Spleen (tissue), 11 donors: ENCODE measurements at regions not wholly inside any gene's neighbourhood (a gene's known extent, or its start where the extent isn't known, plus 50 kb on each side); places are given as distances from the start of the nearest gene placed in this dataset.

Experiments
- DNase-seq: peaks from one replicate; pipeline ENCODE4 v3.0.0-alpha.2; 2020
- H3K27ac ChIP-seq, 8 donors: fragments of 200-600 bp; sonication (generic) in 7 of 8; 1 replicate in 4 of 8; 2 replicates in 4 of 8; pipeline versions ENCODE4 v1.5.0 to v1.8.0; 2016 to 2021; ENCODE audit warnings: inconsistent platforms in 4 of 8, mild to moderate bottlenecking in 4 of 8, moderate library complexity in 1 of 8
- H3K27me3 ChIP-seq, 7 donors: fragments of 200-600 bp; sonication (generic) in 6 of 7; replicated peaks in 1 of 7; 1 replicate in 4 of 7; 2 replicates in 3 of 7; pipeline versions ENCODE4 v1.5.0 to v1.8.0; 2016 to 2021; ENCODE audit warnings: inconsistent platforms in 3 of 7, mild to moderate bottlenecking in 1 of 7
- H3K36me3 ChIP-seq, 6 donors: fragments of 200-600 bp; sonication (generic) in 5 of 6; 1 replicate in 4 of 6; 2 replicates in 2 of 6; pipeline versions ENCODE4 v1.5.0 to v1.8.0; 2016 to 2021; ENCODE audit warnings: inconsistent platforms in 2 of 6
- H3K4me1 ChIP-seq, 6 donors: fragments of 200-600 bp; sonication (generic) in 5 of 6; 1 replicate in 3 of 6; 2 replicates in 3 of 6; pipeline versions ENCODE4 v1.5.0 to v1.8.0; 2016 to 2021; ENCODE audit warnings: inconsistent platforms in 3 of 6
- H3K4me3 ChIP-seq, 8 donors: fragments of 200-600 bp; sonication (generic) in 7 of 8; 1 replicate in 4 of 8; 2 replicates in 4 of 8; pipeline versions ENCODE4 v1.5.0 to v1.8.0; 2016 to 2021; ENCODE audit warnings: inconsistent platforms in 4 of 8, mild to moderate bottlenecking in 4 of 8, moderate library complexity in 2 of 8
- H3K9me3 ChIP-seq, 8 donors: fragments of 200-600 bp; sonication (generic) in 7 of 8; 1 replicate in 4 of 8; 2 replicates in 4 of 8; pipeline versions ENCODE4 v1.5.0 to v1.8.0; 2016 to 2021; ENCODE audit warnings: inconsistent platforms in 4 of 8
- CTCF ChIP-seq, 11 experiments: fragments of 200-600 bp in 7 of 11; fragments of 450-650 bp in 4 of 11; sonication (generic) in 4 of 11; IDR thresholded peaks in 8 of 11; conservative IDR thresholded peaks in 3 of 11; 1 replicate in 7 of 11; 2 replicates in 4 of 11; pipeline versions ENCODE4 v1.4.0 to v1.8.0; 2016 to 2021; ENCODE audit warnings: antibody characterized with exemption in 11 of 11, inconsistent platforms in 4 of 11, mild to moderate bottlenecking in 1 of 11
- POLR2A ChIP-seq, 3 donors: fragments of 450-650 bp; IDR thresholded peaks; one replicate each; pipeline ENCODE4 v1.5.1; 2017; ENCODE audit warnings: antibody characterized with exemption in 3 of 3, mild to moderate bottlenecking in 1 of 3
- POLR2AphosphoS5 ChIP-seq, 3 donors: sonication (generic); formaldehyde crosslinking; IDR thresholded peaks; one replicate each; pipeline ENCODE4 v1.5.1; 2017; ENCODE audit warnings: antibody characterized with exemption in 3 of 3
- WGBS, 5 donors: extraction: QIAGEN DNeasy Blood & Tissue Kit in 3 of 5; methylation state at CpG; one replicate each; pipeline versions ENCODE4 v1.1.5 to v1.1.7; 2013 to 2018; 5-methylcytosine and 5-hydroxymethylcytosine counted together
- intact Hi-C: fragments of 100-400 bp; cut with DNase I; formaldehyde crosslinking; loops from one replicate; pipeline ENCODE4 v1.15.0; 2023; ENCODE audit warnings: low total_unique reads
- donor health status: healthy with polysubstance abuse.
- donor health status: DM: no; HTN: no; CAD: no; lungs with moderate emphysema.
- donor health status: DM: no; HTN: no; CAD: no.
- donor health status: Bipolar disorder and iron deficiency.
- donor health status: healthy.
- donor health status: DM: no; HTN: no; CAD: no.
- donor health status: DM: yes; HTN: yes; CAD: no.

DNA sequence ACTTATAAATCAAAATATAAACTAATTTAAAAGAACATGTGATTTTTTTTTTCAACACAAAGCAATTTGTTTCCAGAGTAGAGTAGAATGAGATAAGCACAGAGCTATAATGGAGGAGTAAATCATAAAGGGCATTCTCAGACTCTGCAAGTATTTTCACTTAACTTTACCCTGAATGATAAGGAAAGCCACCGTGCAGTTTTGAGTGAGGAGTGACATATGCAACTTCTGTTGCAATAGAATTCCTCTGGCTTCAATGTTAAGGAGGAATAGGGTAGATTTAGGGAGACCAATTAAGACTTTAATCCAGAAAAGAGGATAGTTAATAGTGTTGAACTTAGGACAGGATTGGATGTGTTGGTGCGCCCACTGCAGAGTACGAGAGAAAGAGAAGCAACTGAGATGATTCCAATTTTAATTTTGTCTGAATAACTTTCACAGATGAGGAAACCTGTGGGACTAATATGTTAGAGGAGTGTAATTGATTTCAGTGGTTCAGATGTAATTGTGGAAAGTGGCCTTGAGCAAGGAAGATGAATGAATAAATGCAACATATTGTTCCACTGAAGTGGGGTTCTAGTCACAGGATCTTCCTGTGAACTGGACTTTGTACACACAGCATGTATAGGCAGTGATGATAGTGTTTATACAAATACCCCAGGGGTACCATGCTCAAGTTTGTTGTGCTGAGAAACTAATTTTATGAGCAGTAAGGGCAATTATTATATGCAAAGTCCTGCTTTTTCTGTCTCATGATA, 255.5 kb upstream of the ANO3 start:
- DNase-seq = no peak
- Histone ChIP-seq H3K9me3 (no peaks in the 10 kb centered on the region), H3K27me3 (no peaks in the 10 kb centered on the region), H3K4me3 (no peak overlapping the region), H3K4me1 (no peaks in the 10 kb centered on the region), H3K27ac (no peak overlapping the region), H3K36me3 (no peaks in the 10 kb centered on the region)
- intact Hi-C loops = no loop called here
- 84 to 90% (median 87%) methylated on average over 3 of the region's 3 CpGs for WGBS, 5 donors
- TF ChIP-seq POLR2A (IDR thresholded peaks at IDR 0.05) = no peak
- no peak for TF ChIP-seq POLR2AphosphoS5 (IDR thresholded peaks at IDR 0.05)
- TF ChIP-seq CTCF (IDR thresholded peaks at IDR 0.05 in 8 of 11, conservative IDR thresholded peaks at IDR 0.05 in 3 of 11) = no peak

DNA sequence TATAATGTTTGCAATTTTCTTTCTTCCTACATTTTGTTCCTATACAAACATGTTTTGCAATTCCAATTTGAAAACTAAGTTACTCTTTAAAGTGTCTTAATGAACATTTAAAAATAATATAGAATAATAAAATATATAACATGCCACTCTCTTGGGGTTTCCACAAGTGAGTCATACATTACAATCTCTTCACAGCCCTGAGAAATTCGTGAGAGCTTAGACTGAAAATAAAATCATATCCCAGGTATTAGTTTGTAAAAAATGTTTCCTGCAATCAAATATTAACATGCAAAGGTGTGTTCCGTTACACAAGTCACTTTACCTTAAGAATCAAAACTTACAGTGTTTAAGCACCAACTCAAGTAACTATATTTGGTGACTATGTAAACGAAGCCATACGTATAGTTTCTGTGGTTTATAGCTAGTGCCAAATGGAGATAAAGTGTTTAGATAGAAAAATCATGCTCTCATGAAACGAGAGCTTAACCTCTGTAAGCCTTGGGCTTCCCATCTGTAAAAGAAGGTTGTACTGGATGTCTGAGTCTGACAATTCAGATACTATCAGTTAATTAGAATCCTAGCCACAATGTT, 253.6 kb upstream of the ANO3 start:
- DNase-seq = no peak
- TF ChIP-seq CTCF (IDR thresholded peaks at IDR 0.05 in 8 of 11, conservative IDR thresholded peaks at IDR 0.05 in 3 of 11) (no peak), POLR2AphosphoS5 (IDR thresholded peaks at IDR 0.05) (no peak), POLR2A (IDR thresholded peaks at IDR 0.05) (no peak)
- 60 to 74% (median 67%) methylated on average over 5 of the region's 5 CpGs for WGBS, 5 donors
- Histone ChIP-seq H3K36me3 (no peaks in the 10 kb centered on the region), H3K4me1 (no peaks in the 10 kb centered on the region), H3K4me3 (no peak overlapping the region), H3K27ac (no peak overlapping the region), H3K9me3 (no peaks in the 10 kb centered on the region), H3K27me3 (no peaks in the 10 kb centered on the region)
- intact Hi-C loops = no loop called here

GRCh38 chr11:26084313-26084712, 247.6 kb upstream of the ANO3 start:
- 75 to 80% (median 77%) methylated on average over 3 of the region's 3 CpGs for WGBS, 5 donors
- intact Hi-C loops = no loop called here
- no peaks in the 10 kb centered on the region for H3K36me3 ChIP-seq
- H3K4me1 ChIP-seq = peaks cover 0 to 3% (median 0%) of the 10 kb centered on the region in 6 donors
- H3K9me3 ChIP-seq = no peaks in the 10 kb centered on the region
- H3K4me3 ChIP-seq = no peak overlapping the region
- TF ChIP-seq CTCF (IDR thresholded peaks at IDR 0.05 in 8 of 11, conservative IDR thresholded peaks at IDR 0.05 in 3 of 11) (no peak), POLR2AphosphoS5 (IDR thresholded peaks at IDR 0.05) (no peak)
- H3K27ac ChIP-seq = no peak overlapping the region
- H3K27me3 ChIP-seq = no peaks in the 10 kb centered on the region
- DNase-seq = no peak

- no peaks in the 10 kb centered on the region for H3K36me3 ChIP-seq
- H3K27me3 ChIP-seq = no peaks in the 10 kb centered on the region
- H3K27ac ChIP-seq = peak overlapping the region in 4 of 8 donors; percentile 37 to 75 (median 70)
- peaks cover 0 to 3% (median 0%) of the 10 kb centered on the region in 6 donors for H3K4me1 ChIP-seq
- TF ChIP-seq CTCF (IDR thresholded peaks at IDR 0.05 in 8 of 11, conservative IDR thresholded peaks at IDR 0.05 in 3 of 11) (no peak), POLR2AphosphoS5 (IDR thresholded peaks at IDR 0.05) (no peak), POLR2A (IDR thresholded peaks at IDR 0.05) (no peak)
- no peak for DNase-seq
- WGBS, 5 donors = 46 to 68% (median 60%) methylated on average over 1 of the region's 1 CpG
- intact Hi-C loops = no loop called here
- H3K9me3 ChIP-seq = no peaks in the 10 kb centered on the region
- H3K4me3 ChIP-seq = no peak overlapping the region
These were observed 245.9 kb upstream of the ANO3 start for GRCh38 chr11:26086028-26086427.
